A549 (cell line): ENCODE measurements at regions not wholly inside any gene's neighbourhood (a gene's known extent, or its start where the extent isn't known, plus 50 kb on each side); places are given as distances from the start of the nearest gene placed in this dataset.

Experiments
- ATAC-seq, 2 experiments: fragments of 200-7000 bp in 1 of 2; fragments of >200 bp in 1 of 2; cut with Nextera tagmentation in 1 of 2; cut with Tn5 transposase in 1 of 2; 3 replicates each; pipeline versions ENCODE4 v1.8.0 to v1.9.1; 2018 to 2020; ENCODE audit warnings: mild to moderate bottlenecking in 1 of 2, moderate library complexity in 1 of 2
- CTCF ChIA-PET: fragments of 300-600 bp; sonication (Branson Sonifier 250); formaldehyde crosslinking; extraction: SDS; loops from one replicate; lab custom pipeline; 2021; ENCODE audit warnings: antibody characterized with exemption, inconsistent platforms; lab: Yijun Ruan, JAX
- POLR2A ChIA-PET: fragments of 350-600 bp; formaldehyde crosslinking; extraction: SDS; loops from one replicate; lab custom pipeline; 2021; ENCODE audit warnings: antibody characterized with exemption, inconsistent platforms; lab: Yijun Ruan, JAX
- DNase-seq, 2 experiments: peaks; one replicate each; pipeline versions ENCODE4 v3.0.0 to v3.0.0-alpha.2; 2011 to 2016; ENCODE audit warnings: low read depth in 1 of 2, low spot score in 1 of 2
- FAIRE-seq: peaks from 2 replicates; lab custom pipeline; 2011; peaks lifted over from hg19 to GRCh38; lab: Jason Lieb, UNC
- H3K27ac ChIP-seq, 2 experiments: fragments of >200 bp; sonication (Bioruptor Twin); formaldehyde crosslinking; 3 replicates each; pipeline ENCODE4 v1.5.1; 2016 to 2017
- H3K4me1 ChIP-seq: fragments of >200 bp; sonication (Bioruptor Twin); formaldehyde crosslinking; 3 replicates; pipeline ENCODE4 v1.6.1; 2016
- H3K4me2 ChIP-seq: fragments of >200 bp; sonication (Bioruptor Twin); formaldehyde crosslinking; 3 replicates; pipeline ENCODE4 v1.6.1; 2016
- H3K4me3 ChIP-seq: fragments of >200 bp; sonication (Bioruptor Twin); formaldehyde crosslinking; 3 replicates; pipeline ENCODE4 v1.5.1; 2016
- H3K9me3 ChIP-seq: fragments of >200 bp; sonication (Bioruptor Twin); formaldehyde crosslinking; 3 replicates; pipeline ENCODE4 v1.6.1; 2016
- BHLHE40 ChIP-seq: IDR thresholded peaks from 2 replicates; pipeline ENCODE4 v1.6.1; 2012; ENCODE audit warnings: low read depth, low read length, inconsistent platforms
- CBX8 ChIP-seq: fragments of 200-600 bp; sonication (generic); IDR thresholded peaks from 2 replicates; pipeline ENCODE4 v1.6.1; 2016
- CEBPB ChIP-seq, 2 experiments: fragments of >200 bp in 1 of 2; sonication (Bioruptor Twin) in 1 of 2; formaldehyde crosslinking in 1 of 2; IDR thresholded peaks; 2 replicates each; pipeline ENCODE4 v1.6.1; 2012 to 2016
- CHD2 ChIP-seq: fragments of 150-350 bp; IDR thresholded peaks from 2 replicates; pipeline ENCODE4 v1.6.1; 2014; ENCODE audit warnings: low read length; ENCODE audit not compliant: partially characterized antibody
- EP300 ChIP-seq, 2 experiments: fragments of >200 bp; sonication (Bioruptor Twin); formaldehyde crosslinking; IDR thresholded peaks; 2 replicates in 1 of 2; 3 replicates in 1 of 2; pipeline ENCODE4 v1.6.1; 2016 to 2017
- ESRRA ChIP-seq: fragments of 150-350 bp; IDR thresholded peaks from 2 replicates; pipeline ENCODE4 v1.6.1; 2014; ENCODE audit warnings: mild to moderate bottlenecking, low read length, borderline replicate concordance
- FOXS1 ChIP-seq: fragments of 250-450 bp; sonication (Bioruptor Pico); IDR thresholded peaks from 2 replicates; pipeline ENCODE4 v1.5.0; 2020; ENCODE audit warnings: mild to moderate bottlenecking, moderate library complexity
- GATA3 ChIP-seq: IDR thresholded peaks from 2 replicates; pipeline ENCODE4 v1.6.1; 2012; ENCODE audit warnings: borderline replicate concordance
- HEYL ChIP-seq: fragments of 250-450 bp; sonication (Bioruptor Pico); IDR thresholded peaks from 2 replicates; pipeline ENCODE4 v1.8.0; 2021; ENCODE audit warnings: mild to moderate bottlenecking, moderate library complexity
- HOXA7 ChIP-seq: fragments of 250-450 bp; sonication (Bioruptor Pico); IDR thresholded peaks from 2 replicates; pipeline ENCODE4 v1.5.0; 2020; ENCODE audit warnings: mild to moderate bottlenecking, moderate library complexity
- HOXB13 ChIP-seq: fragments of 250-450 bp; sonication (Bioruptor Pico); IDR thresholded peaks from 2 replicates; pipeline ENCODE4 v1.5.0; 2020; ENCODE audit warnings: low read depth, mild to moderate bottlenecking, moderate library complexity
- MAZ ChIP-seq: fragments of 150-350 bp; IDR thresholded peaks from 2 replicates; pipeline ENCODE4 v1.6.1; 2014; ENCODE audit warnings: antibody characterized with exemption, low read depth, low read length, borderline replicate concordance
- NPAS2 ChIP-seq: fragments of 250-450 bp; sonication (Bioruptor Pico); IDR thresholded peaks from 2 replicates; pipeline ENCODE4 v1.8.0; 2022; ENCODE audit warnings: mild to moderate bottlenecking, moderate library complexity, borderline replicate concordance
- POLR2A ChIP-seq: IDR thresholded peaks from 2 replicates; pipeline ENCODE4 v1.6.1; 2012; ENCODE audit warnings: mild to moderate bottlenecking, low read length
- POLR2AphosphoS2 ChIP-seq: conservative IDR thresholded peaks from 2 replicates; pipeline ENCODE4 v1.6.1; 2012; ENCODE audit warnings: low read length, improper control_type of control experiment, inconsistent platforms
- RAD21 ChIP-seq, 2 experiments: fragments of >200 bp in 1 of 2; sonication (Bioruptor Twin) in 1 of 2; formaldehyde crosslinking in 1 of 2; IDR thresholded peaks in 1 of 2; conservative IDR thresholded peaks in 1 of 2; 2 replicates in 1 of 2; 3 replicates in 1 of 2; pipeline ENCODE4 v1.6.1; 2012 to 2018; ENCODE audit warnings: inconsistent platforms in 1 of 2
- RARB ChIP-seq: fragments of 250-450 bp; sonication (Bioruptor Pico); IDR thresholded peaks from 2 replicates; pipeline ENCODE4 v1.8.0; 2021; ENCODE audit warnings: mild to moderate bottlenecking, moderate library complexity
- RNF2 ChIP-seq: fragments of 200-600 bp; sonication (generic); IDR thresholded peaks from 2 replicates; pipeline ENCODE4 v1.6.1; 2016; ENCODE audit warnings: low read depth, mild to moderate bottlenecking, antibody characterized with exemption, moderate library complexity, borderline replicate concordance
- SMC3 ChIP-seq: fragments of >200 bp; sonication (Bioruptor Twin); formaldehyde crosslinking; IDR thresholded peaks from 3 replicates; pipeline ENCODE4 v1.6.1; 2018; ENCODE audit warnings: inconsistent platforms
- TFCP2L1 ChIP-seq: fragments of 250-450 bp; sonication (Bioruptor Pico); IDR thresholded peaks from 2 replicates; pipeline ENCODE4 v1.5.0; 2021; ENCODE audit warnings: mild to moderate bottlenecking
- ZC3H11A ChIP-seq: fragments of 450-650 bp; IDR thresholded peaks from 2 replicates; pipeline ENCODE4 v1.6.1; 2014; ENCODE audit warnings: antibody characterized with exemption, mild to moderate bottlenecking
- ZSCAN20 ChIP-seq: fragments of 250-450 bp; sonication (Bioruptor Pico); IDR thresholded peaks from 2 replicates; pipeline ENCODE4 v1.8.0; 2022; ENCODE audit warnings: mild to moderate bottlenecking, moderate library complexity
- WGBS: methylation state at CpG from one replicate; pipeline ENCODE4 v1.1.6; 2017; ENCODE audit errors: missing lambda C conversion rate; 5-methylcytosine and 5-hydroxymethylcytosine counted together
- TF ChIP-seq, protein P1 (sequence below): fragments of >200 bp; sonication (Bioruptor Twin); formaldehyde crosslinking; IDR thresholded peaks from 3 replicates; pipeline ENCODE4 v1.6.1; 2016
- TF ChIP-seq, protein P2 (sequence below): fragments of >200 bp; sonication (Bioruptor Twin); formaldehyde crosslinking; IDR thresholded peaks from 3 replicates; pipeline ENCODE4 v1.5.1; 2016
- TF ChIP-seq, protein P3 (sequence below): fragments of 450-650 bp; IDR thresholded peaks from 2 replicates; pipeline ENCODE4 v1.6.1; 2014; ENCODE audit warnings: antibody characterized with exemption
- TF ChIP-seq, protein P4 (sequence below): fragments of 150-350 bp; IDR thresholded peaks from 2 replicates; pipeline ENCODE4 v1.6.1; 2014; ENCODE audit warnings: low read depth, mild to moderate bottlenecking, low read length

DNA sequence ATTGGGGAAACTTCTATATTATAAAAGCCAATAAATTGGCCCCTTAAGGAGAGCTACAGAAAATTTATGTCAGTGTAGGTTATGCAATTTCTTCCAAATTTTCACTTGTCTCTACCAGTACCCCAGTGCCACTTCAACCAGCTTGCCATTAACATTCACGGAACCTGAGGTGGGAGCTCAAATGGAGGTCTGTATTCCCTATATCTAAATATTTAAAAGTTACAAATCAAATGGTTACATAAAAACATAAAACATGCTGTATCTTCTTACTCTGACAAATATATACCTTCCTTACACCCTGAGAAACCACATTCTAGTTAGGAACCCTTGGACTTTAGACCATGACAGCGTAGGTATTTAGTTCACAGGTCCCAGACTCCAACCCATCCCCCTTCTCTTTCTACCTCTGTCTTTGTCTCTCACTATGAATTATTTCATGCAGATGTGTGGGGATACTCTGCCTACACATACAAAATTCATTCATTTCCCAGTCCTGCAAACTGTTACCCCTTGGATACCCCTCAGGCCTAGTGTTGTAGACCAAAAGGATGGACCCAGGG is 127.8 kb upstream of the PMFBP1 start:
- POLR2A ChIA-PET: no interaction called here
- Histone ChIP-seq H3K27ac (no peak overlapping the region; a peak in 1 of 6 replicates), H3K4me1 (no peaks in the 10 kb centered on the region), H3K9me3 (no peaks in the 10 kb centered on the region)
- no peak for FAIRE-seq
- DNase-seq: no peak
- TF ChIP-seq RNF2: no peak
- TF ChIP-seq, protein P1, sequence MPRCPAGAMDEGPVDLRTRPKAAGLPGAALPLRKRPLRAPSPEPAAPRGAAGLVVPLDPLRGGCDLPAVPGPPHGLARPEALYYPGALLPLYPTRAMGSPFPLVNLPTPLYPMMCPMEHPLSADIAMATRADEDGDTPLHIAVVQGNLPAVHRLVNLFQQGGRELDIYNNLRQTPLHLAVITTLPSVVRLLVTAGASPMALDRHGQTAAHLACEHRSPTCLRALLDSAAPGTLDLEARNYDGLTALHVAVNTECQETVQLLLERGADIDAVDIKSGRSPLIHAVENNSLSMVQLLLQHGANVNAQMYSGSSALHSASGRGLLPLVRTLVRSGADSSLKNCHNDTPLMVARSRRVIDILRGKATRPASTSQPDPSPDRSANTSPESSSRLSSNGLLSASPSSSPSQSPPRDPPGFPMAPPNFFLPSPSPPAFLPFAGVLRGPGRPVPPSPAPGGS: no peak
- no peak for TF ChIP-seq HOXB13 (CRISPR knock-in tag)
- TF ChIP-seq FOXS1: no peak
- no peak for TF ChIP-seq POLR2A
- TF ChIP-seq GATA3: no peak
- no peak for TF ChIP-seq SMC3
- TF ChIP-seq CHD2: no peak
- TF ChIP-seq, protein P2, sequence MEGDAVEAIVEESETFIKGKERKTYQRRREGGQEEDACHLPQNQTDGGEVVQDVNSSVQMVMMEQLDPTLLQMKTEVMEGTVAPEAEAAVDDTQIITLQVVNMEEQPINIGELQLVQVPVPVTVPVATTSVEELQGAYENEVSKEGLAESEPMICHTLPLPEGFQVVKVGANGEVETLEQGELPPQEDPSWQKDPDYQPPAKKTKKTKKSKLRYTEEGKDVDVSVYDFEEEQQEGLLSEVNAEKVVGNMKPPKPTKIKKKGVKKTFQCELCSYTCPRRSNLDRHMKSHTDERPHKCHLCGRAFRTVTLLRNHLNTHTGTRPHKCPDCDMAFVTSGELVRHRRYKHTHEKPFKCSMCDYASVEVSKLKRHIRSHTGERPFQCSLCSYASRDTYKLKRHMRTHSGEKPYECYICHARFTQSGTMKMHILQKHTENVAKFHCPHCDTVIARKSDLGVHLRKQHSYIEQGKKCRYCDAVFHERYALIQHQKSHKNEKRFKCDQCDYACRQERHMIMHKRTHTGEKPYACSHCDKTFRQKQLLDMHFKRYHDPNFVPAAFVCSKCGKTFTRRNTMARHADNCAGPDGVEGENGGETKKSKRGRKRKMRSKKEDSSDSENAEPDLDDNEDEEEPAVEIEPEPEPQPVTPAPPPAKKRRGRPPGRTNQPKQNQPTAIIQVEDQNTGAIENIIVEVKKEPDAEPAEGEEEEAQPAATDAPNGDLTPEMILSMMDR: no peak
- TF ChIP-seq RARB (CRISPR knock-in tag): no peak
- no peak for TF ChIP-seq CEBPB (IDR thresholded peaks at IDR 0.05)
- no peak for TF ChIP-seq EP300 (IDR thresholded peaks at IDR 0.05)
- TF ChIP-seq, all 56 proteins: peak for 0
- no peak for ATAC-seq
- 90% methylated on average over 2 of the region's 2 CpGs for WGBS
- Histone ChIP-seq H3K4me3 (no peak overlapping the region), H3K4me2 (0 out of 3 replicates have a peak overlapping the region, but pooled peaks have one; percentile 9)
- CTCF ChIA-PET: interaction anchor here (1.1 kb wide), 1 partner anchor 15 kb away, joined by 3 read pairs; no protein-coding TSS in a partner anchor

DNA sequence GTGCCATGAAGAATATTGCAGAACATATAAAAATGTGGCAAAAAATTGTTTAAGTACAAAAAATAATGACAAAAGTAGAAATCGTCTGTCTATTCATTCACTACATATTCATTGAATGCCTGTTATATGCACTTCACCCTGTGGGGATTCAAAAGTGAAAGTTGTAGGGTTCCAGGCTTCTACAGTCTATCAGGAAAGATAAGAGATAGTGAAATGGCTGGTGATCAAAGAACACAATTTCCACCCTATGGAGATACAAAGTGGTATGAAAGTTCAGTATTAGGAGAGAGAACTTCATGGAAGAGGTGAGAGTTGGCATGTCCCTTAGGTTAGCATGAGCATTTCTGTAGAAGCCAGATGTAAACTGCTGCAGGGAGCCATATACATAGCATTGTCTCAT is 127.0 kb upstream of the PMFBP1 start:
- Histone ChIP-seq H3K27ac (no peak overlapping the region; a peak in 1 of 6 replicates), H3K4me1 (no peaks in the 10 kb centered on the region), H3K4me2 (no peak overlapping the region), H3K4me3 (no peak overlapping the region), H3K9me3 (no peaks in the 10 kb centered on the region)
- 13% methylated on average over 1 of the region's 1 CpG for WGBS
- FAIRE-seq: no peak
- CTCF ChIA-PET: interaction anchor here (1.1 kb wide), 1 partner anchor 14 kb away, joined by 3 read pairs; no protein-coding TSS in a partner anchor
- TF ChIP-seq TFCP2L1 (CRISPR knock-in tag) (no peak), RAD21 (conservative IDR thresholded peaks at IDR 0.05 in 1 of 2, IDR thresholded peaks at IDR 0.05 in 1 of 2) (no peak), HEYL (CRISPR knock-in tag) (no peak), ZC3H11A (no peak), ESRRA (no peak), MAZ (no peak), HOXA7 (CRISPR knock-in tag) (no peak), FOXS1 (no peak), BHLHE40 (no peak), ZSCAN20 (CRISPR knock-in tag) (no peak), POLR2AphosphoS2 (no peak), CBX8 (no peak), RNF2 (no peak), NPAS2 (CRISPR knock-in tag) (no peak)
- TF ChIP-seq, protein P3, sequence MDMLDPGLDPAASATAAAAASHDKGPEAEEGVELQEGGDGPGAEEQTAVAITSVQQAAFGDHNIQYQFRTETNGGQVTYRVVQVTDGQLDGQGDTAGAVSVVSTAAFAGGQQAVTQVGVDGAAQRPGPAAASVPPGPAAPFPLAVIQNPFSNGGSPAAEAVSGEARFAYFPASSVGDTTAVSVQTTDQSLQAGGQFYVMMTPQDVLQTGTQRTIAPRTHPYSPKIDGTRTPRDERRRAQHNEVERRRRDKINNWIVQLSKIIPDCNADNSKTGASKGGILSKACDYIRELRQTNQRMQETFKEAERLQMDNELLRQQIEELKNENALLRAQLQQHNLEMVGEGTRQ: no peak
- TF ChIP-seq, protein P4, sequence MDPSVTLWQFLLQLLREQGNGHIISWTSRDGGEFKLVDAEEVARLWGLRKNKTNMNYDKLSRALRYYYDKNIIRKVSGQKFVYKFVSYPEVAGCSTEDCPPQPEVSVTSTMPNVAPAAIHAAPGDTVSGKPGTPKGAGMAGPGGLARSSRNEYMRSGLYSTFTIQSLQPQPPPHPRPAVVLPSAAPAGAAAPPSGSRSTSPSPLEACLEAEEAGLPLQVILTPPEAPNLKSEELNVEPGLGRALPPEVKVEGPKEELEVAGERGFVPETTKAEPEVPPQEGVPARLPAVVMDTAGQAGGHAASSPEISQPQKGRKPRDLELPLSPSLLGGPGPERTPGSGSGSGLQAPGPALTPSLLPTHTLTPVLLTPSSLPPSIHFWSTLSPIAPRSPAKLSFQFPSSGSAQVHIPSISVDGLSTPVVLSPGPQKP: no peak
- TF ChIP-seq, protein P2: no peak
- ATAC-seq: no peak
- POLR2A ChIA-PET: no interaction called here
- DNase-seq: no peak
